ENCODE measurements at regions not wholly inside any gene's neighbourhood (a gene's known extent, or its start where the extent isn't known, plus 50 kb on each side); places are given as distances from the start of the nearest gene placed in this dataset.

- no peak for DNase-seq (ENCODE audit: low spot score)
- Histone ChIP-seq H3K27ac (ENCODE audit: low read depth in 1 of 2, low read length in 2 of 2) (no peak overlapping the region), H3K9me3 (ENCODE audit: control insufficient read depth in 4 of 4, low read length in 3 of 4) (no peaks in the 10 kb centered on the region), H3K36me3 (ENCODE audit: control insufficient read depth in 4 of 4, insufficient read depth in 3 of 4, low read depth in 1 of 4, low read length in 3 of 4) (no peaks in the 10 kb centered on the region), H3K4me3 (ENCODE audit: low read depth in 1 of 3, low read length in 3 of 3) (no peak overlapping the region), H3K27me3 (ENCODE audit: control insufficient read depth in 4 of 4, insufficient read depth in 4 of 4, low read length in 3 of 4) (peaks cover 0 to 3% (median 0%) of the 10 kb centered on the region in 4 donors), H3K9ac (ENCODE audit: low read depth in 1 of 2, low read length in 2 of 2) (no peak overlapping the region), H3K4me1 (ENCODE audit: control insufficient read depth in 4 of 4, insufficient read depth in 4 of 4, low read length in 3 of 4) (no peaks in the 10 kb centered on the region)
- 37% methylated on average over 1 of the region's 1 CpG for WGBS
- TF ChIP-seq, protein P1, sequence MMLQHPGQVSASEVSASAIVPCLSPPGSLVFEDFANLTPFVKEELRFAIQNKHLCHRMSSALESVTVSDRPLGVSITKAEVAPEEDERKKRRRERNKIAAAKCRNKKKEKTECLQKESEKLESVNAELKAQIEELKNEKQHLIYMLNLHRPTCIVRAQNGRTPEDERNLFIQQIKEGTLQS (IDR thresholded peaks at IDR 0.05) = no peak
- no peak for TF ChIP-seq FOXA1 (IDR thresholded peaks at IDR 0.05)
- TF ChIP-seq GABPA (IDR thresholded peaks at IDR 0.05 in 1 of 2, conservative IDR thresholded peaks at IDR 0.05 in 1 of 2) = no peak
- TF ChIP-seq HNF4G (IDR thresholded peaks at IDR 0.05) = no peak
- TF ChIP-seq REST (IDR thresholded peaks at IDR 0.05) = no peak
- TF ChIP-seq MAX (IDR thresholded peaks at IDR 0.05) = no peak
- no peak for TF ChIP-seq RXRA (IDR thresholded peaks at IDR 0.05)
- TF ChIP-seq TAF1 (conservative IDR thresholded peaks at IDR 0.05) = no peak
Observed at GRCh38 chr9:7860335-7860709, 60.7 kb upstream of the DMAC1 start.

GRCh38 chr9:7859701-7860334 is 60.2 kb upstream of the DMAC1 start:
- Histone ChIP-seq H3K27ac (ENCODE audit: low read depth in 1 of 2, low read length in 2 of 2) (no peak overlapping the region), H3K9me3 (ENCODE audit: control insufficient read depth in 4 of 4, low read length in 3 of 4) (no peaks in the 10 kb centered on the region), H3K4me1 (ENCODE audit: control insufficient read depth in 4 of 4, insufficient read depth in 4 of 4, low read length in 3 of 4) (no peaks in the 10 kb centered on the region), H3K27me3 (ENCODE audit: control insufficient read depth in 4 of 4, insufficient read depth in 4 of 4, low read length in 3 of 4) (peaks cover 0 to 3% (median 0%) of the 10 kb centered on the region in 4 donors), H3K9ac (ENCODE audit: low read depth in 1 of 2, low read length in 2 of 2) (no peak overlapping the region), H3K36me3 (ENCODE audit: control insufficient read depth in 4 of 4, insufficient read depth in 3 of 4, low read depth in 1 of 4, low read length in 3 of 4) (no peaks in the 10 kb centered on the region), H3K4me3 (ENCODE audit: low read depth in 1 of 3, low read length in 3 of 3) (no peak overlapping the region)
- TF ChIP-seq HNF4G (IDR thresholded peaks at IDR 0.05) (no peak), SP1 (IDR thresholded peaks at IDR 0.05) (no peak), RAD21 (IDR thresholded peaks at IDR 0.05) (no peak), CTCF (IDR thresholded peaks at IDR 0.05; ENCODE audit: low read depth, low read length, missing input control) (no peak), TAF1 (conservative IDR thresholded peaks at IDR 0.05) (no peak), FOXA2 (IDR thresholded peaks at IDR 0.05) (no peak), MAX (IDR thresholded peaks at IDR 0.05) (no peak), RXRA (IDR thresholded peaks at IDR 0.05) (no peak), NR2F2 (IDR thresholded peaks at IDR 0.05) (no peak), YY1 (IDR thresholded peaks at IDR 0.05) (no peak), HNF4A (conservative IDR thresholded peaks at IDR 0.05) (no peak), REST (IDR thresholded peaks at IDR 0.05) (no peak), JUND (IDR thresholded peaks at IDR 0.05) (no peak), EGR1 (IDR thresholded peaks at IDR 0.05; ENCODE audit: low read depth in 2 of 2) (no peak), GABPA (IDR thresholded peaks at IDR 0.05 in 1 of 2, conservative IDR thresholded peaks at IDR 0.05 in 1 of 2) (no peak), FOXA1 (IDR thresholded peaks at IDR 0.05) (no peak)
- TF ChIP-seq, protein P1 (IDR thresholded peaks at IDR 0.05) = no peak
- 65% methylated on average over 3 of the region's 3 CpGs for WGBS
- DNase-seq (ENCODE audit: low spot score) = no peak
